DMS79 (cell line): ENCODE measurements at regions not wholly inside any gene's neighbourhood (a gene's known extent, or its start where the extent isn't known, plus 50 kb on each side); places are given as distances from the start of the nearest gene placed in this dataset.

Source experiments
- DNase-seq: peaks from one replicate; lab custom pipeline; 2025; lab: John Stamatoyannopoulos, UW

- DNase-seq = no peak
Measured at GRCh38 chr10:10642189-10642588, 375.5 kb upstream of the CELF2 start.

GRCh38 chr10:10642751-10643150 is 374.9 kb upstream of the CELF2 start:
- DNase-seq = no peak

GRCh38 chr10:10644008-10644646 is 373.5 kb upstream of the CELF2 start:
- no peak for DNase-seq

- DNase-seq = no peak
Measured at GRCh38 chr10:10644676-10645385, 372.8 kb upstream of the CELF2 start.

- no peak for DNase-seq
Measured at GRCh38 chr10:10647331-10647730, 370.3 kb upstream of the CELF2 start.

GRCh38 chr10:10657139-10657760 is 360.4 kb upstream of the CELF2 start:
- no peak for DNase-seq

GRCh38 chr10:10658172-10658785 is 359.4 kb upstream of the CELF2 start:
- no peak for DNase-seq

- DNase-seq = no peak
Measured at GRCh38 chr10:10660054-10660453, 357.6 kb upstream of the CELF2 start.

- no peak for DNase-seq
Measured at GRCh38 chr10:10661176-10661575, 356.5 kb upstream of the CELF2 start.

GRCh38 chr10:10662716-10663408 is 354.8 kb upstream of the CELF2 start:
- DNase-seq = no peak

- no peak for DNase-seq
Measured at GRCh38 chr10:10663622-10664021, 354.1 kb upstream of the CELF2 start.

- DNase-seq = no peak
Measured at GRCh38 chr10:10665750-10666149, 351.9 kb upstream of the CELF2 start.

- DNase-seq = no peak
Measured at GRCh38 chr10:10667466-10667865, 350.2 kb upstream of the CELF2 start.

GRCh38 chr10:10676972-10677371 is 340.7 kb upstream of the CELF2 start:
- DNase-seq = no peak

GRCh38 chr10:10677479-10677878 is 340.2 kb upstream of the CELF2 start:
- DNase-seq = no peak

GRCh38 chr10:10680496-10680895 is 337.2 kb upstream of the CELF2 start:
- no peak for DNase-seq

- no peak for DNase-seq
Measured at GRCh38 chr10:10684972-10685371, 332.7 kb upstream of the CELF2 start.

- DNase-seq = no peak
Measured at GRCh38 chr10:10685566-10685965, 332.1 kb upstream of the CELF2 start.

- DNase-seq = no peak
Measured at GRCh38 chr10:10687751-10688150, 329.9 kb upstream of the CELF2 start.

GRCh38 chr10:10699427-10699826 is 318.2 kb upstream of the CELF2 start:
- DNase-seq = no peak

- DNase-seq = no peak
Measured at GRCh38 chr10:10701084-10701611, 316.5 kb upstream of the CELF2 start.

- DNase-seq = no peak
Measured at GRCh38 chr10:10702211-10702610, 315.5 kb upstream of the CELF2 start.
